Keratinocyte (primary cell): ENCODE measurements at regions not wholly inside any gene's neighbourhood (a gene's known extent, or its start where the extent isn't known, plus 50 kb on each side); places are given as distances from the start of the nearest gene placed in this dataset.

Source experiments
- DNase-seq: peaks from one replicate; pipeline ENCODE4 v3.0.0-alpha.2; 2011; ENCODE audit warnings: low read depth, missing footprints, low spot score
- FAIRE-seq: peaks from 2 replicates; lab custom pipeline; 2011; peaks lifted over from hg19 to GRCh38; lab: Jason Lieb, UNC
- H2AFZ ChIP-seq: 2 replicates; pipeline ENCODE4 v1.6.0; 2012; ENCODE audit warnings: low read length, control low read depth, inconsistent platforms; ENCODE audit not compliant: control insufficient read depth
- H3K27ac ChIP-seq: 2 replicates; pipeline ENCODE4 v1.5.1; 2011; ENCODE audit warnings: low read length; ENCODE audit not compliant: control insufficient read depth, insufficient read depth
- H3K27me3 ChIP-seq: 3 replicates; pipeline ENCODE4 v1.6.0; 2011; ENCODE audit warnings: low read length; ENCODE audit not compliant: control insufficient read depth, insufficient read depth; ENCODE audit errors: extremely low read depth
- H3K36me3 ChIP-seq, 2 experiments: 2 replicates in 1 of 2; 3 replicates in 1 of 2; pipeline ENCODE4 v1.5.1; 2011; ENCODE audit warnings: low read length in 2 of 2, mild to moderate bottlenecking in 1 of 2; ENCODE audit not compliant: control insufficient read depth in 2 of 2, insufficient read depth in 2 of 2; ENCODE audit errors: extremely low read depth in 1 of 2
- H3K4me1 ChIP-seq: 3 replicates; pipeline ENCODE4 v1.5.1; 2011; ENCODE audit warnings: low read length; ENCODE audit not compliant: control insufficient read depth, insufficient read depth; ENCODE audit errors: extremely low read depth
- H3K4me2 ChIP-seq: 3 replicates; pipeline ENCODE4 v1.6.0; 2011; ENCODE audit warnings: low read depth, low read length; ENCODE audit not compliant: control insufficient read depth, insufficient read depth; ENCODE audit errors: extremely low read depth
- H3K4me3 ChIP-seq, 3 experiments: fragments of 200-600 bp in 1 of 3; sonication (generic) in 1 of 3; 2 replicates in 2 of 3; 3 replicates in 1 of 3; pipeline ENCODE4 v1.5.1; 2011 to 2016; ENCODE audit warnings: low read length in 3 of 3, mild to moderate bottlenecking in 3 of 3, control low read depth in 2 of 3, inconsistent platforms in 1 of 3, low read depth in 1 of 3, mixed read lengths in 1 of 3, mixed run types in 1 of 3, moderate library complexity in 1 of 3; ENCODE audit not compliant: control insufficient read depth in 2 of 3, insufficient read depth in 2 of 3; ENCODE audit errors: extremely low read depth in 1 of 3
- H3K79me2 ChIP-seq: 2 replicates; pipeline ENCODE4 v1.6.0; 2012; ENCODE audit warnings: low read length; ENCODE audit not compliant: control insufficient read depth, insufficient read depth
- H3K9ac ChIP-seq: 3 replicates; pipeline ENCODE4 v1.6.0; 2011; ENCODE audit warnings: low read length; ENCODE audit not compliant: control insufficient read depth, insufficient read depth; ENCODE audit errors: extremely low read depth
- H3K9me1 ChIP-seq: 3 replicates; pipeline ENCODE4 v1.6.0; 2011; ENCODE audit warnings: low read length; ENCODE audit not compliant: control insufficient read depth, insufficient read depth; ENCODE audit errors: extremely low read depth
- H3K9me3 ChIP-seq: 2 replicates; pipeline ENCODE4 v1.5.1; 2012; ENCODE audit warnings: low read depth, low read length; ENCODE audit not compliant: control insufficient read depth
- H4K20me1 ChIP-seq: 3 replicates; pipeline ENCODE4 v1.6.0; 2011; ENCODE audit warnings: low read length; ENCODE audit not compliant: control insufficient read depth, insufficient read depth; ENCODE audit errors: extremely low read depth
- CTCF ChIP-seq, 3 experiments: IDR thresholded peaks in 1 of 3; conservative IDR thresholded peaks in 1 of 3; optimal IDR thresholded peaks in 1 of 3; 2 replicates in 2 of 3; 3 replicates in 1 of 3; pipeline versions ENCODE3 to v1.5.1; 2011; ENCODE audit warnings: low read length in 3 of 3, mild to moderate bottlenecking in 3 of 3, moderate library complexity in 2 of 3, control low read depth in 1 of 3, inconsistent platforms in 1 of 3; ENCODE audit not compliant: insufficient read depth in 2 of 3; ENCODE audit errors: extremely low read depth in 1 of 3
- EZH2 ChIP-seq: IDR thresholded peaks from one replicate; pipeline ENCODE4 v1.6.1; 2012; ENCODE audit warnings: inconsistent platforms, mild to moderate bottlenecking, low read length, moderate library complexity
- dilution Hi-C: fragments of 300-500 bp; cut with MboI; formaldehyde crosslinking; loops from one replicate; pipeline ENCODE4 v1.7.0; 2020; ENCODE audit warnings: low sequenced_read_pairs; ENCODE audit not compliant: extremely low pct_ligation_motif_present

- TF ChIP-seq CTCF (optimal IDR thresholded peaks at IDR 0.05 in 1 of 3, IDR thresholded peaks at IDR 0.05 in 1 of 3, conservative IDR thresholded peaks at IDR 0.05 in 1 of 3; ENCODE audit: extremely low read depth in 1 of 3, insufficient read depth in 2 of 3, low read length in 3 of 3), result no peak
- TF ChIP-seq EZH2, result no peak
- Histone ChIP-seq H3K79me2 (no peaks in the 10 kb centered on the region), H2AFZ (no peak overlapping the region), H3K4me1 (peaks cover 11% of the 10 kb centered on the region), H3K9me3 (no peaks in the 10 kb centered on the region), H3K9me1 (no peaks in the 10 kb centered on the region), H3K27ac (no peak overlapping the region), H3K4me3 (no peak overlapping the region), H3K4me2 (no peak overlapping the region), H3K27me3 (no peaks in the 10 kb centered on the region), H4K20me1 (no peaks in the 10 kb centered on the region), H3K9ac (no peak overlapping the region), H3K36me3 (no peaks in the 10 kb centered on the region)
- dilution Hi-C loops, result no loop called here
- no peak for DNase-seq
- no peak for FAIRE-seq
Measured at GRCh38 chr5:135641319-135641718, 62.5 kb upstream of the CXCL14 start.

- TF ChIP-seq EZH2 (no peak), CTCF (optimal IDR thresholded peaks at IDR 0.05 in 1 of 3, IDR thresholded peaks at IDR 0.05 in 1 of 3, conservative IDR thresholded peaks at IDR 0.05 in 1 of 3; ENCODE audit: extremely low read depth in 1 of 3, insufficient read depth in 2 of 3, low read length in 3 of 3) (no peak)
- no peaks in the 10 kb centered on the region for H3K4me1 ChIP-seq
- no peak for DNase-seq
- H3K9me1 ChIP-seq, result no peaks in the 10 kb centered on the region
- no peaks in the 10 kb centered on the region for H3K36me3 ChIP-seq
- no peak overlapping the region for H3K9ac ChIP-seq
- H3K4me3 ChIP-seq, result no peak overlapping the region
- H3K4me2 ChIP-seq, result no peak overlapping the region
- H3K27me3 ChIP-seq, result no peaks in the 10 kb centered on the region
- dilution Hi-C loops, result no loop called here
- no peaks in the 10 kb centered on the region for H4K20me1 ChIP-seq
- H3K27ac ChIP-seq, result no peak overlapping the region
- no peaks in the 10 kb centered on the region for H3K9me3 ChIP-seq
- no peak for FAIRE-seq
- H3K79me2 ChIP-seq, result no peaks in the 10 kb centered on the region
- H2AFZ ChIP-seq, result no peak overlapping the region
Measured at GRCh38 chr5:135635451-135635850, 56.7 kb upstream of the CXCL14 start.
